ENCODE measurements at regions not wholly inside any gene's neighbourhood (a gene's known extent, or its start where the extent isn't known, plus 50 kb on each side); places are given as distances from the start of the nearest gene placed in this dataset.

DNA sequence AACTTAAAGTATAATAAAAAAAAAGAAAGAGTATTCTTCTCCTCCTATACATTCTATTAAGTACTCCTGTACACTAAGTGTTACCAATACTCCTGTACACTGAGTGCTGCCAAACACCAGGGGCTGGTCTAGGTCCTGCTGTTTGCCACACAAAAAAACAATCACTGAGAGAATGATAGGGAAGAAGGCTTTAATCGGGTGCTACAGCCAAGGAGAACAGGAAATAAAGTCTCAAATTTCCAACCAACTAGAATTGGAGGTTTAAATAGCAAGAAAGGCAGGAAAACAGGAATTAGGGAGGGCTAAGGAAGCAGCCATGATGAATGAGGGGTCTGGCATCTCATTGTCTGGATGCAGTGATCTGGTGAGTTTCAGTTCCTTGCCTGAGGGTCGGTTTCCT is 239.8 kb downstream of the ZNF674 start:
- no peaks in the 10 kb centered on the region for H3K27me3 Mint-ChIP-seq
- H3K4me1 Mint-ChIP-seq = no peaks in the 10 kb centered on the region
- H3K27ac Mint-ChIP-seq = no peak overlapping the region
- ATAC-seq (replicated peaks) (no peak), DNase-seq (no peak)
- peaks cover 7 to 11% of the 10 kb centered on the region in 2 donors for H3K9me3 Mint-ChIP-seq
- no peaks in the 10 kb centered on the region for H3K36me3 Mint-ChIP-seq
- no peak overlapping the region for H3K4me3 Mint-ChIP-seq

DNA sequence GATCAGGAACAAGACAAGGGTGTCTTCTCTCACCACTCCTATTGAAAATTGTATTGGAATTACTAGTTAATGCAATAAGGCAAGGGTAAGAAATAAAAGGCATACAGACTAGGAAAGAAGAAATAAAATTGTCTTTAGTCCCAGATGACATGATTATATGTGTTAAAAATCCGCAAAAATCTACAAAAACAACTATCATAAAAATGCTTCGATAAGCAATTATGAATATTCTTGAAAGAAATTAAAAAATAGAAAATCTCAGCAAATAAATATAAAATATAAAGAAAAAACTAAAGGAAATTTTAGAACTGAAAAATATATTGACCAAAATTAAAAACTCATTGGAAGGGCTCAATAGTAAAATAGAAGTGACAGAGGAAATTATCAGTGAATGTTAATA is 243.3 kb downstream of the ZNF674 start:
- Mint-ChIP-seq H3K4me1 (no peaks in the 10 kb centered on the region), H3K4me3 (no peak overlapping the region), H3K27ac (no peak overlapping the region), H3K36me3 (no peaks in the 10 kb centered on the region), H3K27me3 (peaks cover 0 to 8% of the 10 kb centered on the region in 2 donors), H3K9me3 (peaks cover 7 to 11% of the 10 kb centered on the region in 2 donors)
- DNase-seq = no peak
- ATAC-seq (replicated peaks) = no peak

DNA sequence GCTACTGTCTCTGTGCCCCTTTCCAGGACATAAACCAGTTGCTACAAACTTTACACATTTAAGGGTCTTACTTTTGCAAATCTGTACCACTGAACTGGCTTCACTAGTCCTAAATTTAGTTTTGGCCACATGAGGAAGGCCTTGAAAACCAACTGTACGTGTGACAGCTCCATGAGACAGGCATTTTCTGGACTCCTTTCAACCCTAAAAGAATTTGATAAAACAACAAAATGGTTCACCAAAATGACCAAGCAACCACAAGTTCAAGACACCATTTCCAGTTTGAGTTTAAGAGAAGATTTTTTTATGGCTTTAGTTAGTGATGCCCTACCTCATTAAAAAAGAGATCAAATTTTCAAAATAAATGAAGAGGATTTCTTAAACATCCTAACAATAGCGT is 246.4 kb downstream of the ZNF674 start:
- Mint-ChIP-seq H3K4me1 (no peaks in the 10 kb centered on the region), H3K36me3 (no peaks in the 10 kb centered on the region), H3K27me3 (peaks cover 0 to 13% of the 10 kb centered on the region in 2 donors), H3K9me3 (no peaks in the 10 kb centered on the region), H3K27ac (no peak overlapping the region), H3K4me3 (no peak overlapping the region)
- ATAC-seq (replicated peaks) = no peak
- DNase-seq = no peak

DNA sequence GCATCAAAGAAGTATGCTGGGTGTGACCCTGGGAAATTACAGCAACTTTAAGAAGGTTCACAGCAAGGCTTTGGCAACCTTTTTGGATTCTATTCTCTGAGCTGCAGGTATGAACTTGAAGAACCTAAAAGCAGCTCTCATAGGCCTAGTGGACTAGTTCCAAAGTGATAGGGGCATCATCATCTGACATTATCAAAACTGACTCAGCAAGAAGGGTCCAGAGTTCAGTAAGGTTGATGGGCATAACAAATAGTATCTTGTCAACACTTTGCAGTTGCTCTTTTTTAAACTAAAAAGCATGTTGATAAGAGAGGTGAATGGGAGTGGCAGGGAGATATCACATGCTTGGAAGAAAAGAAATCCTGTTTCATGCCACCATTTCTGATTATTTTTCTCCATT is 249.3 kb downstream of the ZNF674 start:
- H3K36me3 Mint-ChIP-seq = no peaks in the 10 kb centered on the region
- H3K27me3 Mint-ChIP-seq = peaks cover 0 to 20% of the 10 kb centered on the region in 2 donors
- ATAC-seq (replicated peaks) (no peak), DNase-seq (no peak)
- no peak overlapping the region for H3K27ac Mint-ChIP-seq
- no peak overlapping the region for H3K4me3 Mint-ChIP-seq
- peaks cover 0 to 1% of the 10 kb centered on the region in 2 donors for H3K9me3 Mint-ChIP-seq
- no peaks in the 10 kb centered on the region for H3K4me1 Mint-ChIP-seq

DNA sequence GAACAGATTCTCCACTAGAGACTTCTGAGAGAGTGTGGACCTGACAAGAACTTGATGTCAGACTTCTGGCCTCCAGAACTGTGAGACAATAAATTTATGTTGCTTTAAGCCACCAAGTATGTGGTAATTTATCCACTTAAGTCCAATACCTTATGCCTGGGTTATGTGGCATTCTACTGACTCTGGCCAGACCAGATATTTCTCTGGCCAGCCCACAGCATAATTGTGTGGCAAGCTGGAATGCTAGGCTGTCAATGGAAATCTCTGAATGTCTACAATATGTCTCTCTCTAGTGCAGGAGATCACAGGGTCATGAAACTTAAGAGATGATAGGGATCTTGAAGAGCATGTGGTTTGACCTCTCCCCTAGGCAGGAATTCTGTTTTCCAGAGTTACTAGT is 251.0 kb downstream of the ZNF674 start:
- Mint-ChIP-seq H3K27ac (no peak overlapping the region), H3K9me3 (peaks cover 0 to 1% of the 10 kb centered on the region in 2 donors), H3K4me3 (no peak overlapping the region), H3K27me3 (peaks cover 0 to 16% of the 10 kb centered on the region in 2 donors), H3K36me3 (no peaks in the 10 kb centered on the region), H3K4me1 (no peaks in the 10 kb centered on the region)
- DNase-seq (no peak), ATAC-seq (replicated peaks) (no peak)

DNA sequence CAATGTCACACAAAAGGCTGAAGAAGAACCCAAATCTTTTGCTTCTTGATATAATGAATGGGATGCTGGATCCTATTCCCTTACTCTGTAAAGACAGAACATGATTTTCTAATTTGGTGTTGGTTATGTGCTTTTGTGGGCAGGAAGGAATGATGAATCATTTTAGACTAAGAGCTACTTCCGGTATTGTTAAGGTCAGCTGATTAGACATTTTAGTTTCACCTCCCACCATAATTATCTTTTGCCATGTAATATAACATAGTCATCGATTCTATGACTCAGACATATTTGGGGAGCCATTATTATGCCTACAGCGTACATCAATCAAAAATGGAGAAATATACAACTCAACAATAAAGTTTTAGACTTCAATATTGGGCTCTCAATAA is 265.3 kb downstream of the ZNF674 start:
- DNase-seq (no peak), ATAC-seq (replicated peaks) (peak; percentile 31)
- Mint-ChIP-seq H3K4me3 (no peak overlapping the region), H3K4me1 (peaks cover 3 to 6% of the 10 kb centered on the region in 2 donors), H3K27ac (no peak overlapping the region), H3K9me3 (peaks cover 0 to 4% of the 10 kb centered on the region in 2 donors), H3K36me3 (no peaks in the 10 kb centered on the region), H3K27me3 (peaks cover 0 to 5% of the 10 kb centered on the region in 2 donors)

DNA sequence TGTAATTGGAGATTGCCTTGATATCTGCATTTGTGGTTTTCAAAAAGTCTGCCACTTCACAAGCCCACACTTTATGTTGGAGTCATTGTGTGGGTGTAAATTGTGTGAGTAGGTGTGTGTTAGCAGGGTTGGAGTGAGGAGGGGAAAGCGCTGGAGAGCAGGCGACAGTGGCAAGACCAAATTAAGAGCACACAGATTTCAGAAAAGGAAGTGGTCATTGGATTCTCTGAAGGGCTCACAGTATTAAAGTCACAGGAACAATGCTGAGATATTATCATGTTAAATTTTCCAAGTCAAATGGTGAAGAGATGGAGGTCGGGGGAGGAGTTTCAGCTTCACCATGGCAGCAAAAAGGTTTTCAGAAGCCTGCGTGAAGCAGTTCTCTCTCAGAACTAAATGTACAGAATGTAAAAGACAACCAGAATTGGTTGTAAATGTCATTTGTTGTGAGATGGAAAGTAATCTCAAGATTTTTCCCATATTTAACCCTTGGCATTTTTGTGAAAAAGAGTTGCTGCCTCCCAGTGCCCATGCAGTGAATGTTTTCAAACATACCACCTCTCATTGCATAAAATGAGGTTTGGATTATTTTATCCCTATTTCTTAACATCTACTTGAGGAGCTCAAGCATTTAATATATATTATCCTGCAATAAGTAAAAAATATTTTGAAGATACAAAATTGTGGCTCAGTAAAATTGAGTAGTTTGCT is 265.9 kb downstream of the ZNF674 start:
- peak overlapping the region in 1 of 2 donors; percentile 35 for H3K4me3 Mint-ChIP-seq
- no peaks in the 10 kb centered on the region for H3K36me3 Mint-ChIP-seq
- H3K27me3 Mint-ChIP-seq = peaks cover 0 to 5% of the 10 kb centered on the region in 2 donors
- no peak for ATAC-seq (replicated peaks)
- peaks cover 0 to 4% of the 10 kb centered on the region in 2 donors for H3K9me3 Mint-ChIP-seq
- peaks cover 3 to 6% of the 10 kb centered on the region in 2 donors for H3K4me1 Mint-ChIP-seq
- no peak overlapping the region for H3K27ac Mint-ChIP-seq
- DNase-seq = no peak

DNA sequence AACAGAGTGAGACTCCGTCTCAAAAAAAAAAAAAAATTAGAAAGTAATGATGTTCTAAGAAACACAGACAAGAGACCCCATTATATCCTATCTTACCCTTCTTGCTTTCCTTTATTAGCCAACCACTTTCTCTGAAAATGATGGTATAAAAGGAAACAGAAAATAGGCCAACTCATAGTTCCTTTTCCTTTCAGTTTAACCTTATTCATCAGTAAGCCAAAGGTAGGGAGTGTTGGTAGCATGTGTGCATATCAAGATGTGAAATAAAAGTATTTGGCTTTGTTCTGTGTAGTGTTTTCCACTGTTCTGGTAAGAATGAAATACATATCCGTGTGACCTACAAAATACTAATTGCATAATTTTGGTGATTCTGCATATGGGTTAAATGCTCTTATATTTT is 266.6 kb downstream of the ZNF674 start:
- Mint-ChIP-seq H3K4me1 (peaks cover 3 to 6% of the 10 kb centered on the region in 2 donors), H3K4me3 (no peak overlapping the region), H3K27me3 (peaks cover 0 to 5% of the 10 kb centered on the region in 2 donors), H3K36me3 (no peaks in the 10 kb centered on the region), H3K9me3 (peaks cover 0 to 7% of the 10 kb centered on the region in 2 donors), H3K27ac (no peak overlapping the region)
- DNase-seq = no peak
- no peak for ATAC-seq (replicated peaks)

DNA sequence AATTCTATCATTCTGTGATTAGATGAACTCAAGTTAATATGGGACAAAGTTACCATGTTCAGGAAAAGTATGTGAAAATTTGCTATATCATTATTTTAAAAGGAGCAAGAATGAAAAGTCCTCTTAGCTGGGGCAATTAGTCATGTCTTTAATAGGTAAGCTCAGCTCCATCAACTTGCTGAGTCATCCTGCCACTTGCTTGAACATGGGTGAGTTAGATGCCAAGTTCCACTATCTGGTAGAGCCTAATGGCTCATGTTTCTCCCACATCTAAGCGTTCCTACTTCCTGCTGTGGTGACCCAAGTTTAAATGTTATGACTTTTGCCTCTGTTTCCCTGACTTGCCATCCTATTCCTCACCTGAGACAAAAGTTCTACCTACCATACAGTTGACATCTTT is 276.8 kb downstream of the ZNF674 start:
- Mint-ChIP-seq H3K4me3 (no peak overlapping the region), H3K4me1 (no peaks in the 10 kb centered on the region), H3K36me3 (no peaks in the 10 kb centered on the region), H3K27ac (no peak overlapping the region), H3K27me3 (no peaks in the 10 kb centered on the region), H3K9me3 (no peaks in the 10 kb centered on the region)
- no peak for ATAC-seq (replicated peaks)
- no peak for DNase-seq

DNA sequence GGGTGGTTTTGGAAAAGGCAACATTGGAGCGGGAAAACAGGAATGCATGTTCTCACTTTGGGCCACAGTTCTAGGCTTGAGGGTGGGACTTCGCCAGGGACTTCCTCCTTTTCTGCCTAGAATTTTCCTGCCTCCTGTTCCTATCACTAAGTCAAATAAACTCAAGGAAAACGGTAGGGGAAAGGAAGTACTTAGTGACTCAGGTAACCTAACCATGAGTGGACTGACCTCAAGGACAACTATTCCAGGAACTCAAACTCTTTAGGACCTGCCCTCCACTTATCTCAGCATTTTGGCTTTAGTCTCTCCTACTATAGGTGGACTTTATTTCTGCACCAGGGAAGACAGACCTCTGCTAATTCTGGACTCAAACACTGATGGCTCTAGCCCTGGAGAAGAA is 281.7 kb downstream of the ZNF674 start:
- no peaks in the 10 kb centered on the region for H3K4me1 Mint-ChIP-seq
- H3K4me3 Mint-ChIP-seq = no peak overlapping the region
- no peaks in the 10 kb centered on the region for H3K9me3 Mint-ChIP-seq

DNA sequence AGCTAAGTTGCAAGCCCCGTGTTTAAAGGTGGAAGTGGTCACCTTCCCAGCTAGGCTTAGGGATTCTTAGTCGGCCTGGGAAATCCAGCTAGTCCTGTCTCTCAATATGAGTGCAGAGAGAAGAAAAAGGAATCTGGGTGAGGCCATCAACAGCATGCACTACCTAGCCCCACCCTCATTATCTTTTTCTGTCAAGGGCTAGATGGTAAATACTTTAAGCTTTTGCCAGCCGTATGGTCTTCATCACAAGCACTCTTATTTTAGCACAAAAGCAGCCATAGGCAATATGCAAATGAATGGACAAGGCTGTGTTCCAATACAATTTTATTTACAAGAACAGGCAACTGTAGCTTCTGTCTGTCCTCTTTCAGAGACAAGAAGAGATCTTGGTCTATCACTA is 282.9 kb downstream of the ZNF674 start:
- Mint-ChIP-seq H3K4me3 (no peak overlapping the region), H3K36me3 (no peaks in the 10 kb centered on the region), H3K27ac (no peak overlapping the region), H3K9me3 (no peaks in the 10 kb centered on the region), H3K4me1 (peaks cover 0 to 6% of the 10 kb centered on the region in 2 donors), H3K27me3 (peaks cover 0 to 4% of the 10 kb centered on the region in 2 donors)
- ATAC-seq (replicated peaks) (no peak), DNase-seq (no peak)

More for the DNA sequence above, 281.7 kb downstream of the ZNF674 start:
- no peaks in the 10 kb centered on the region for H3K36me3 Mint-ChIP-seq
- DNase-seq = no peak
- H3K27ac Mint-ChIP-seq = no peak overlapping the region
- H3K27me3 Mint-ChIP-seq = peaks cover 0 to 4% of the 10 kb centered on the region in 2 donors
- ATAC-seq (replicated peaks) = no peak

DNA sequence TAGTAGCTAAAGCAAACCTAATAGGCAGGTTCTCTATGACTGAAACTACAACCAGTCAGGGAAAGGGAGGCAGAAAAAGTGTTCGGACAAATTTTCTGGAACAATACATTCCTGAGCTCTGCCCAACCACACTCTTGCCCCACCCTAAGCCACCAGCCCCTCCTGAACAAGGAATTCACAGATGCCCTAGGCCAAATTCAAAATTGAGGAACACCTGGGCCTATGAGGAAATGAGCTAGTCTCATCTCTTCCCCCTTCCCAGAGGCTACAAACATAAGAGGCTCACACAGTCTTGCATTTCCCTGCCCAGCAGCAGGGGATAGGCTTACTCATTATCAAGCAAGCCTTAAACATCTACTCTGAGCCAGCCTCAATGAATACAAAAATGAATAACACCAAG is 284.7 kb downstream of the ZNF674 start:
- Mint-ChIP-seq H3K36me3 (no peaks in the 10 kb centered on the region), H3K27ac (no peak overlapping the region), H3K4me1 (peaks cover 3 to 21% of the 10 kb centered on the region in 2 donors), H3K4me3 (no peak overlapping the region), H3K9me3 (no peaks in the 10 kb centered on the region), H3K27me3 (peaks cover 0 to 4% of the 10 kb centered on the region in 2 donors)
- ATAC-seq (replicated peaks) = no peak
- DNase-seq = no peak

DNA sequence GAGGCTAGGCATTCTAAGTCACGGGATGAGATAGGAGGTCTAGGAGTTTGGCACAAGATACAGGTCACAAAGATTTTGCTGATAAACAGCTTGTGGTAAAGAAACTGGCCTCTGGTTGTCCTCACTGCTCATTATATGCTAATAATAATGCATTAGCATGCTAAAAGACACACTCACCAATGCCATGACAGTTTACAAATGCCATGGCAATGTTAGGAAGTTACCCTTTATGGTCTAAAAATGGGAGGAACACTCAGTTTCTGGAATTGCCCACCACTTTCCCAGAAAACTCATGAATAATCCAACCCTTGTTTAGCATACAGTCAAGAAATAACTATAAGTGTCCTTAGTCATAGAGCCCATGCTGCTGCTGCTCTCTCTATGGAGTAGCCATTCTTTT is 286.9 kb downstream of the ZNF674 start:
- H3K27me3 Mint-ChIP-seq = peaks cover 0 to 4% of the 10 kb centered on the region in 2 donors
- no peaks in the 10 kb centered on the region for H3K9me3 Mint-ChIP-seq
- H3K4me1 Mint-ChIP-seq = peaks cover 3 to 22% of the 10 kb centered on the region in 2 donors

DNA sequence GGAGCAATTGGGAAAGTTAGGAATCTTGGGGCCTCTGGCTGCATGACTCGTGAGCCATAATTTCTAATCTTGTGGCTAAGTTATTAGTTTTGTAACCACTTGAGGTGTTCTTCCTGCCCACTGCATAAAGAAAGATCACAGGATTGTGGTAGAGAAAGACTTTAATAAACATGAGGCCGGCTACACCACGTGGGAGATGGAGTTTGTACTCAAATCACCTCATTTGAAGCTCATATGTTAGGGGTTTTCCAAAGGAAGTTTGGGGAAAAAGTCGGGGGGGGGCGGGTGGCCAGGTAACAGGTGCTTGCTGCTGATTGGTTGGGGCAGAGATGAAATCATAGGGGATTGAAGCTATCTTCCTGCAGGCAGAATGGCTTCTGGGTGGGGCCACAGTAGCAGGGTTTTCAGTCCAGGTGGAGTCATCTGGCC is 287.8 kb downstream of the ZNF674 start:
- ATAC-seq (replicated peaks) = no peak
- no peaks in the 10 kb centered on the region for H3K9me3 Mint-ChIP-seq
- DNase-seq = no peak
- peaks cover 3 to 22% of the 10 kb centered on the region in 2 donors for H3K4me1 Mint-ChIP-seq
- no peaks in the 10 kb centered on the region for H3K36me3 Mint-ChIP-seq
- H3K27ac Mint-ChIP-seq = no peak overlapping the region
- peaks cover 0 to 4% of the 10 kb centered on the region in 2 donors for H3K27me3 Mint-ChIP-seq
- no peak overlapping the region for H3K4me3 Mint-ChIP-seq

More for the DNA sequence above, 286.9 kb downstream of the ZNF674 start:
- DNase-seq (no peak), ATAC-seq (replicated peaks) (no peak)
- H3K4me3 Mint-ChIP-seq = no peak overlapping the region
- H3K36me3 Mint-ChIP-seq = no peaks in the 10 kb centered on the region
- H3K27ac Mint-ChIP-seq = no peak overlapping the region

DNA sequence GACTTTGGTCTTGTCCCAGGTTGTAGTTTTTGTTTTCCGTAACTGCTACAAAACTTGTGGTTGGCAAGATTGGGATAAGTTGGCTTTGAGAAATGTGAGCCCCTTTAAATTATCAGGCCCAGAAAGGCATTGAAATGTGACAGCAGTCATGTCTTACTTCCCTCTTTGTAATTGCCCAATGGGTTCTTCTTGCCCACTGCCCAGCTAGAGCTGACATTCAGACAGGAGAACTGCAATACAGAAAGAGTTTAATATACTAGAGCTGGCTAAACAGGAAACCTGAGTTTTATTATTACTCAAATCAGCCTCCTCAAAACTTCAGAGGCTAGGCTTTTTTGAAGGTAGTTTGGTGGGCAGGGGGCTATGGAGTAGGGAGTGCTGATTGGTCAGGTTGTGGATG is 288.3 kb downstream of the ZNF674 start:
- Mint-ChIP-seq H3K4me3 (no peak overlapping the region), H3K27me3 (peaks cover 0 to 4% of the 10 kb centered on the region in 2 donors), H3K36me3 (no peaks in the 10 kb centered on the region), H3K4me1 (peaks cover 3 to 22% of the 10 kb centered on the region in 2 donors), H3K27ac (no peak overlapping the region), H3K9me3 (no peaks in the 10 kb centered on the region)
- DNase-seq = no peak
- peak; percentile 56 to 58 for ATAC-seq (replicated peaks)

All from stimulated activated naive B cell treated with anti-CD40 and anti-IgM and Interleukin-4, amounts not matched to agents 10 μg/mL and 1 μg/mL and 100 μg/mL, for 72 hours (primary cell).